Psoas muscle (tissue), 7 donors: ENCODE measurements at regions not wholly inside any gene's neighbourhood (a gene's known extent, or its start where the extent isn't known, plus 50 kb on each side); places are given as distances from the start of the nearest gene placed in this dataset.
A peak's percentile ranks its signal among the peaks of the same experiment; 100 is the strongest.

Source experiments
- ATAC-seq, 4 donors: fragments of 200-7000 bp; cut with Tn5 transposase; one replicate each; pipeline ENCODE4 v1.9.1; 2020; ENCODE audit warnings: moderate library complexity in 3 of 4, mild to moderate bottlenecking in 2 of 4
- DNase-seq, 2 donors: peaks; one replicate each; pipeline ENCODE4 v3.0.0-alpha.2; 2020
- H3K27ac ChIP-seq: fragments of 200-600 bp; one replicate; pipeline ENCODE4 v1.8.0; 2022
- H3K27me3 ChIP-seq, 3 donors: fragments of 200-600 bp in 1 of 3; one replicate each; pipeline versions ENCODE4 v1.6.1 to v1.8.0; 2013 to 2022; ENCODE audit warnings: low read length in 2 of 3, mild to moderate bottlenecking in 2 of 3, moderate library complexity in 1 of 3; ENCODE audit not compliant: insufficient read depth in 3 of 3
- H3K36me3 ChIP-seq, 2 donors: fragments of 200-600 bp in 1 of 2; one replicate each; pipeline versions ENCODE4 v1.6.1 to v1.8.0; 2013 to 2022; ENCODE audit warnings: low read depth in 1 of 2, mild to moderate bottlenecking in 1 of 2, moderate library complexity in 1 of 2; ENCODE audit not compliant: insufficient read depth in 1 of 2
- H3K4me1 ChIP-seq: fragments of 200-600 bp; one replicate; pipeline ENCODE4 v1.8.0; 2022
- H3K4me3 ChIP-seq: fragments of 200-600 bp; one replicate; pipeline ENCODE4 v1.8.0; 2022; ENCODE audit warnings: mild to moderate bottlenecking
- H3K9me3 ChIP-seq: fragments of 200-600 bp; one replicate; pipeline ENCODE4 v1.8.0; 2022
- CTCF ChIP-seq: fragments of 200-600 bp; IDR thresholded peaks from one replicate; pipeline ENCODE4 v1.8.0; 2022; ENCODE audit warnings: antibody characterized with exemption
- WGBS, 3 donors: extraction: QIAGEN DNeasy Blood & Tissue Kit; methylation state at CpG; one replicate each; pipeline versions ENCODE4 v1.1.6 to v1.1.7; 2013; 5-methylcytosine and 5-hydroxymethylcytosine counted together
- intact Hi-C, 2 donors: fragments of 100-400 bp; cut with DNase I; formaldehyde crosslinking; loops; one replicate each; pipeline versions ENCODE4 v1.11.0 to v1.14.2; 2022
- donor health status: healthy with polysubstance abuse.
- donor health status: DM: no; HTN: no; CAD: no; lungs with moderate emphysema.
- donor health status: Bipolar disorder and iron deficiency.
- donor health status: healthy.
- donor health status: DM: yes; HTN: yes; CAD: no.
- donor health status: DM: no; HTN: no; CAD: no.
- donor health status: DM: yes; HTN: yes; CAD: no.

DNA sequence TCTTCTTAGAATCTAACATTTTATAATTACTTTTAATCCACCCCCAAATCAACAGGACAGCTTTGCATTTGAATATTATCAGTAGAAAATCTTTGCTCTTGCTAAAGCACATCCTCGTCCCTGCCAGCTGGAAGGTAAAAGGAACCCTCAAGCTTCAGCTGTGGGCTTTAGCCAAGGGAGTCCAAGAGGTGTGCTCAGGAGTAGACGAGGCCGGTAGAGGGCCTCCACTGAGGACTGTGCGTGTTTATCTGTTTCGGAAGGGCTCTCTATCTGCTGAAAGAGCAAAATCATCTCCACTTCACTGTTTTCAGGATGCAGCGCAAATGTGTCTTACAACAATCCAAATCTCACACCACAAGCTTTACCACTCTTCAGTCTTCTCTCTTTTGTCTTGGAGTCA is 257.4 kb upstream of the IL12A start:
- Histone ChIP-seq H3K4me3 (no peak overlapping the region), H3K36me3 (no peaks in the 10 kb centered on the region), H3K4me1 (no peaks in the 10 kb centered on the region), H3K9me3 (no peaks in the 10 kb centered on the region), H3K27ac (no peak overlapping the region), H3K27me3 (peaks cover 0 to 2% (median 0%) of the 10 kb centered on the region in 3 donors)
- no peak for TF ChIP-seq CTCF
- no peak for DNase-seq
- intact Hi-C loops: no loop called here
- 86 to 89% (median 89%) methylated on average over 6 of the region's 6 CpGs for WGBS, 3 donors
- no peak for ATAC-seq

GRCh38 chr3:159732172-159733111 is 256.2 kb upstream of the IL12A start:
- H3K4me3 ChIP-seq: peak overlapping the region; percentile 26
- TF ChIP-seq CTCF: no peak
- DNase-seq (no peak), ATAC-seq (no peak)
- no peaks in the 10 kb centered on the region for H3K27me3 ChIP-seq
- no peak overlapping the region for H3K27ac ChIP-seq
- 40 to 46% (median 42%) methylated on average over 6 of the region's 6 CpGs for WGBS, 3 donors
- no peaks in the 10 kb centered on the region for H3K4me1 ChIP-seq
- no peaks in the 10 kb centered on the region for H3K36me3 ChIP-seq
- H3K9me3 ChIP-seq: no peaks in the 10 kb centered on the region
- intact Hi-C loops: no loop called here

DNA sequence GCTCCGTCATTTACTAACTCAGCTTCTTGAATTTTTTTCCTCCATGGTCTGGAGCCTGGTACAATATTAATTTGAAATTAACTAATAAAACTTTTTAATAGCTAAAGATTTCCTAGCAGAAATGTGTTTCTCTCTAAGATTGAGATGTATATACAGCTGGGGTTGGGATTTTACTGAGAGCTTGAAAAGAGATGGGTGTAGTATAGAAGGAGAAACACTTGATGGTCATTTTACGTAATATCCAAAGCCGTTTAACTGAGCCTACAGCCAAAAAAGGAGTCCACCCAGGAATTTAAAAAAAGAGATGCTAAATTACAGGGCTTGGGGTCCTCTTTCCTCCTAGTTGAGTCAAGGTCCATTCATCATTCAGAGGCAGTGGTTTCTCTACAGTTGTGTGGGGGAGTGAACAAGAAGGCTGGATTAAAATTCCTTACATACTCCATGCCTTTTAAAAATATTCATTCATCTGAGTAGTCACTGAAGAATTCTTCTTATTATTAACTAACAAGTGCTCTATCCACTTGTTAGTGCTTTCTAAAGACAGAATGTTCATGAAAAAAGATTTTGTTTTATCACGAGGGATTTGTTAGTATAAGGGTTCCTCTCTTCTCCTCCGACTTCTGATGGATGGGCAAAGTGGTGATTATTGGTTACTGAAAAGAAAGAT is 255.3 kb upstream of the IL12A start:
- H3K4me3 ChIP-seq: peak overlapping the region; percentile 6
- TF ChIP-seq CTCF: no peak
- intact Hi-C loops: no loop called here

DNA sequence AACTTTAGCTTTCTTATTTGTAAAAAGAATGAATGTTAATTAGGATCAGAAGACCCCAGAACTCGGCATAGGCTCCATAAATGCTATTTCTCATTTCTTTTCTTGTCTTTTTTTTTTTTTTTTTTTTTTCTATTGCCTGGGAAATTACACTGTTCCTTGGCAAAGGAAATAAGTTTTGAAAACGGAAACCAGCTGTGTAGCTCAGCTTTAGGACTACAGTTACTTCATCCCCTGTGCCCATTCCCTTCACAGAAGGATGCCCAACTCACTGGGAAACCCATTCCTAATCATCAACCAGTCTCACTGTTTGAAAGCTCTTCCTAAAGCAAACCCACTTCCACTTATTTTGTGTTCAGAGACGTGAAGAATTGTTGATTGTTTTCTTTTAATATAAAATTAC is 254.0 kb upstream of the IL12A start:
- no peak for TF ChIP-seq CTCF
- Histone ChIP-seq H3K36me3 (no peaks in the 10 kb centered on the region), H3K4me1 (no peaks in the 10 kb centered on the region), H3K9me3 (no peaks in the 10 kb centered on the region), H3K4me3 (no peak overlapping the region), H3K27me3 (no peaks in the 10 kb centered on the region), H3K27ac (no peak overlapping the region)
- WGBS, 3 donors: 34 to 48% (median 47%) methylated on average over 3 of the region's 3 CpGs
- DNase-seq (no peak), ATAC-seq (no peak)
- intact Hi-C loops: no loop called here

More for the DNA sequence above, 255.3 kb upstream of the IL12A start:
- no peak for DNase-seq
- no peaks in the 10 kb centered on the region for H3K27me3 ChIP-seq
- H3K4me1 ChIP-seq: no peaks in the 10 kb centered on the region
- WGBS, 3 donors: 51 to 57% (median 52%) methylated on average over 5 of the region's 5 CpGs
- no peaks in the 10 kb centered on the region for H3K36me3 ChIP-seq
- H3K9me3 ChIP-seq: no peaks in the 10 kb centered on the region
- no peak for ATAC-seq
- no peak overlapping the region for H3K27ac ChIP-seq
